ENCODE measurements at regions not wholly inside any gene's neighbourhood (a gene's known extent, or its start where the extent isn't known, plus 50 kb on each side); places are given as distances from the start of the nearest gene placed in this dataset.

DNA sequence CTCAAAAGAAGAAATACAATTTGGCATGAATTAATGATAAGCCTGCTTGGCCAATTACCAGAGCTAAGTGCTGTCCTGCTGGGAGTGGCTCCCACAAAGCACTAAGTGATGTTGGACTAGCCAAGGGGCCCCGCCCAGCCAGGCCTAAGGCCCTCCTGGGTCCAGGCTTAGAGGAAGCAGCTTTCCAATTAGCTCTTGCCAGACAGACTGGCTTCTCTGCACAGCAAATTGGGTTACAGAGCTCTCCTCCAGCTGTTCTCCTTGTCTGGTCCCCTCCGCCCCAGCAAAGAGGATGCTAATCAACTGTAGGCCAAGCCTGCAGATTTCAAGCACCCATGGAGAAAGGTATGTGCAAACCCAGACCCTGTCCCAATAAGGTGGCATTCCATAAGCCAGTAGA is 151.9 kb downstream of the DMRTA2 start:
- FAIRE-seq (no peak), ATAC-seq (no peak), DNase-seq (ENCODE audit: low spot score) (no peak)
- CTCF ChIA-PET (ENCODE audit: low intra/inter-chr PET ratio, low total read pairs): no interaction called here
- H4K20me1 ChIP-seq (ENCODE audit: insufficient read depth, low read length): no peaks in the 10 kb centered on the region
- no peaks in the 10 kb centered on the region for H3K27me3 ChIP-seq (ENCODE audit: control insufficient read depth in 1 of 2, insufficient read depth in 2 of 2, low read length in 2 of 2)
- no peaks in the 10 kb centered on the region for H3K4me1 ChIP-seq (ENCODE audit: insufficient read depth, low read length)
- BruUV-seq (replicated peaks): no TSS peak
- H2AFZ ChIP-seq (ENCODE audit: low read length): no peak overlapping the region
- H3K9ac ChIP-seq (ENCODE audit: insufficient read depth, low read depth, low read length): no peak overlapping the region
- H3K9me3 ChIP-seq (ENCODE audit: low read length): no peaks in the 10 kb centered on the region
- POLR2A ChIA-PET: no interaction called here
- no peaks in the 10 kb centered on the region for H3K36me3 ChIP-seq (replicated peaks in 1 of 2; ENCODE audit: control insufficient read depth in 1 of 2, insufficient read depth in 2 of 2, low read length in 2 of 2)
- H3K4me3 ChIP-seq (replicated peaks in 1 of 3; ENCODE audit: insufficient read depth in 1 of 3, low read depth in 2 of 3, low read length in 3 of 3): no peak overlapping the region
- H3K79me2 ChIP-seq (ENCODE audit: insufficient read depth, low read length): no peaks in the 10 kb centered on the region
- intact Hi-C loops (cut with micrococcal nuclease; ENCODE audit: unreplicated experiment): loop anchor here (10.0 kb wide), 1 partner anchor 167 kb away; the partner anchor contains the start of gene ELAVL4
- in situ Hi-C loops (cut with HindIII; ENCODE audit: extremely low pct_ligation_motif_present, low pct_unique_long_range_greater_than_20kb): no loop called here
- no peak overlapping the region for H3K4me2 ChIP-seq (ENCODE audit: low read depth, low read length)
- TF ChIP-seq BHLHE40 (IDR thresholded peaks at IDR 0.05; ENCODE audit: low read length) (no peak), MLLT10 (CRISPR knock-in tag; IDR thresholded peaks at IDR 0.05) (no peak), ZNF441 (CRISPR knock-in tag; IDR thresholded peaks at IDR 0.05; ENCODE audit: borderline replicate concordance) (no peak), IKZF1 (IDR thresholded peaks at IDR 0.05) (no peak), ZNF543 (CRISPR knock-in tag; IDR thresholded peaks at IDR 0.05) (no peak), ZNF709 (CRISPR knock-in tag; IDR thresholded peaks at IDR 0.05) (no peak), ZMYM2 (CRISPR knock-in tag; IDR thresholded peaks at IDR 0.05) (no peak), ZNF430 (CRISPR knock-in tag; IDR thresholded peaks at IDR 0.05) (no peak), NAIF1 (CRISPR knock-in tag; IDR thresholded peaks at IDR 0.05; ENCODE audit: borderline replicate concordance) (no peak)
- TF ChIP-seq, protein P1, sequence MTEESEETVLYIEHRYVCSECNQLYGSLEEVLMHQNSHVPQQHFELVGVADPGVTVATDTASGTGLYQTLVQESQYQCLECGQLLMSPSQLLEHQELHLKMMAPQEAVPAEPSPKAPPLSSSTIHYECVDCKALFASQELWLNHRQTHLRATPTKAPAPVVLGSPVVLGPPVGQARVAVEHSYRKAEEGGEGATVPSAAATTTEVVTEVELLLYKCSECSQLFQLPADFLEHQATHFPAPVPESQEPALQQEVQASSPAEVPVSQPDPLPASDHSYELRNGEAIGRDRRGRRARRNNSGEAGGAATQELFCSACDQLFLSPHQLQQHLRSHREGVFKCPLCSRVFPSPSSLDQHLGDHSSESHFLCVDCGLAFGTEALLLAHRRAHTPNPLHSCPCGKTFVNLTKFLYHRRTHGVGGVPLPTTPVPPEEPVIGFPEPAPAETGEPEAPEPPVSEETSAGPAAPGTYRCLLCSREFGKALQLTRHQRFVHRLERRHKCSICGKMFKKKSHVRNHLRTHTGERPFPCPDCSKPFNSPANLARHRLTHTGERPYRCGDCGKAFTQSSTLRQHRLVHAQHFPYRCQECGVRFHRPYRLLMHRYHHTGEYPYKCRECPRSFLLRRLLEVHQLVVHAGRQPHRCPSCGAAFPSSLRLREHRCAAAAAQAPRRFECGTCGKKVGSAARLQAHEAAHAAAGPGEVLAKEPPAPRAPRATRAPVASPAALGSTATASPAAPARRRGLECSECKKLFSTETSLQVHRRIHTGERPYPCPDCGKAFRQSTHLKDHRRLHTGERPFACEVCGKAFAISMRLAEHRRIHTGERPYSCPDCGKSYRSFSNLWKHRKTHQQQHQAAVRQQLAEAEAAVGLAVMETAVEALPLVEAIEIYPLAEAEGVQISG (CRISPR knock-in tag; IDR thresholded peaks at IDR 0.05): no peak
- no peak overlapping the region for H3K27ac ChIP-seq (ENCODE audit: extremely low read length, insufficient read depth, low read length)
- WGBS (ENCODE audit: low lambda C conversion rate): 0% methylated on average over 1 of the region's 2 CpGs
